AG08395 (cell line): ENCODE measurements at regions not wholly inside any gene's neighbourhood (a gene's known extent, or its start where the extent isn't known, plus 50 kb on each side); places are given as distances from the start of the nearest gene placed in this dataset.

ENCODE experiments used
- DNase-seq: peaks from one replicate; pipeline ENCODE4 v3.0.0; 2012; ENCODE audit warnings: mixed read lengths, low spot score

DNA sequence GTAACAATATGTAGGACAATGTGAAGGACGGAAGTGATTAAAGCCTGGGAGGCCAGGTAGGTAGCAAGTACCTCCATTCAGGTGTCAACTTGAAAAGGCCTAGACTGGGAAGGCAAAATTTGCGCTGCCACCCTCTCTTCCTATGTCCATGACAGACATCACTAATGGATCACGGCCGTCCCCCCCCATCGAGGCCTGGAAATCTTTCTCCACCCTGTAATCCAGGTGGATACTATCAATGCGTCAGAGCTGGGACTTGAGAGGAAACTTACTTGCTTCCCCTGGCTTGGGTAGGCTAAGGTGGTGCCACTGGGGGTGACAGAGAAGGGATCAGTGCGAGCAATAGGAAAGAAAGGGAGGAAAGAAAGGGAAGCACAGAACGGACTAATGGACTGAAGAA is 156.1 kb downstream of the SALL1 start:
- DNase-seq = no peak

DNA sequence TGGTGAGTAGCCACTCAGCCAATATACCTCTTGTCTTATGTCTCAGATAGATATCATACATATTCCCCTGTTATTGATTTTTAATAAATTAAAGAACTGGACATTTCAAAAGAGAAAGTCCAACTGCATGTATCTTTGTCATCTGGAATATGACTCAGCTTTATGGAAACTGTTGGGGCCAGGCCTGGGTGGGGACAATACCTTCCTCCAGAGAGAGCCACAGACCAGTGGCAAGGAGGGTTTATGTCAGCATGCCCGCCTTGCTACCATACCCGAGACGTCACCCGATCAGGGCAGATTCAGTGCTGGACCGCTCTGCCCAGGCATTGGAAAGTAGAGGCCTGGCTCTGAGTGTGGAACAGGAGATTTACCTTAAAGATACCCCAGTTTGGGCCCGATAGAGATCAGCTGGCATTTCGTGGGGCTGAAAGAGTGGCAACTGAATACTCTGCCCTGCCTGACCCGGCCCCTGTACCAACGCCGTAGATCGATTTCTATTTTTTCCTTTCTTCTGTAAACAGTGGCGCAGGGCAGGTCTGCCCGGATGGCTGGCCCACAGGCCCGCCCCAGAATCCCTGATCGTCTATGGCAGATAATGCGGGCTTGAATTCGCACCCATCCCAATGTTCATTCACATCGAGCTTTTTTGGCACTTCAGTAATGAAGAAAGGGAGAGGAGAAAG is 158.6 kb downstream of the SALL1 start:
- DNase-seq = peak; percentile 19

DNA sequence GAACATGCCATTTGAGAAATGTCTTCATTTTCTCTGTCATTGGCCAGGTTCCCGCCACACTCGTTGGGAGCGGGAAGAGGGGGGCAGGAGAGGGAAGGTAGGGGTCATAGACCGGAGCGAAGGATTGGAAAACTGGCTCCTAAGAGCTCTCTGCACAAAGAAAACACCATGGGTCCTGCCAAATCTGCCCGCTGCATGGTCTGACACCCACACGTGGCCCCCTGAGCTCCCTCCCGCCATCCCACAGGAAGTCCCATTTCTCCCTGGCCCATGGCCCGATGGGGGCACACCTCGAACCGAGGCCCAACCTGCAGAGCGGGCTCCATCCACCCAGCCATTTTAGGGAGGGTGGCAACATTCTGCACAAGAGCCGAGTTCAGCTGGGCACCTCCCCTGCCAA is 159.6 kb downstream of the SALL1 start:
- no peak for DNase-seq

DNA sequence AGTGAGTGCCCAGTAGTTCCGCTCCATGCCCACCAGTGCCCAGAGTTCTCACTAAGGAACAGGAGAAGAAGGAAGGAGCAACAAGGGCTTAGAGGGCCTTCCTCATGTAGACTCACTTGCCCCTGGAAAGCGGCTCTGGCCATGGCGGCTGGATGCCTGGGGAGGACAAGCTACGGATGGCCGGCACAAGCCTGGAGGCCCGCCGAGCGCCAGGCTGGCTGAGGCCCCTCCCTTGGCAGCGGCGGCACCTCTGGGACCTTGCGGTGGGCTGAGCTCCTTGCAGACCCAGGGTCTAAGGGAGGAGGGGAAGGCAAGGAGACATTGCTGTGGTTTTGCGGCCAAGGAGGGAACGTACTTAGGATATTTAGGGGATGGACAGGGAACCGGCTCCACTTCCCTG is 160.1 kb downstream of the SALL1 start:
- no peak for DNase-seq

DNA sequence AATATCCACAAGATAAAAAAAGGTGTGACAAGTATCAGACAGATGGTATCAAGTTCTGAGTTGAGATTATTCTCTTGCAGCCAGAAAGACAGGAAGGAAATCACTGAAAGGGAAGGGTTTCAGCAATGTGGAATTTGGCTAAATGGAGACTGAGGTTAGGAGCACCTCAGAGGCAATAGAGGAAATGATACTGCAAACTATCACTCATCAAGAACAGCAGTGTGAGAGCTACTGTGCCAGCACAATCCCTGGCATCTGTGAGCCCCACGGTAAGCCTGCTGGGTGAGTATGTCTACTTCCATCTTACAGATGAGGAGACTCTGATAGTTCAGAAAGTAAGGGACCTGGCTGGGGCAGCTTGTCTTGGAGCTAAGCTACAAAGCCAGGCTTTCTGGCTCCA is 162.0 kb downstream of the SALL1 start:
- no peak for DNase-seq

DNA sequence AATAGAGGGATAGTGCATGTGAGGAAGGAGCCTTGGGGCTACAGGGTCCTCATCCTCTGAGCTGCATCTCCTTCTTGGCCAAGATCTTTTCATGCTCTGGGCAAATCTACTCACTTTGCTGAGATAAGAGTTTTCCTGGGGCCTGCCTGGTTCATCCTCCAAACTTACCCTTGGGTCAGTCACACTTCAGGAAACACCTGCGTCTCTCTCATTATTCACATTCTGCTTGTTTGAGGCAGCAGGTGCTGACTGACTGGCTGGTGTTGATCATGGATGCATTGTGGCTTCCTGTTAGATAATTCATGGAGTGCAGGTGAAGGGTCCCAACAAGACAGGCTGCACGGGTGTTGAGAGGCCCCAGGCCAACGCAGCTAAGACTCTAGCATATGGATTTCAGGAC is 162.6 kb downstream of the SALL1 start:
- no peak for DNase-seq

DNA sequence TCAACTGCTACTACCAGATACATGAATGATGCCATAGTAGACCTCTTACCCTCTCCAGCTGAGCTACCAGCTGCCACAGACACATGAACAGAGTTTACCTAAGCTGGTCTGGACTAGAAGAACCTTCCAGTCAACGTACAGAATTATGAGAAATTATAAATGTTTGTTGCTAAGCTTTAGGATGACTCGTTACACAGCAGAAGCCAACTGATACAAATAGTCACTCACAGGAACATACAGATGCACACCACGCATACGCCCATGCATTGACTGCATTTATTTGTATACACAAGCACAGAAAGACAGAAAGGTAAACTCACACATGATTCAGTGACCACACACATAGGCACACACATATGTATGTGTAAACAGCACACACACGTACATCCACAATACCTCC is 164.6 kb downstream of the SALL1 start:
- DNase-seq = no peak

DNA sequence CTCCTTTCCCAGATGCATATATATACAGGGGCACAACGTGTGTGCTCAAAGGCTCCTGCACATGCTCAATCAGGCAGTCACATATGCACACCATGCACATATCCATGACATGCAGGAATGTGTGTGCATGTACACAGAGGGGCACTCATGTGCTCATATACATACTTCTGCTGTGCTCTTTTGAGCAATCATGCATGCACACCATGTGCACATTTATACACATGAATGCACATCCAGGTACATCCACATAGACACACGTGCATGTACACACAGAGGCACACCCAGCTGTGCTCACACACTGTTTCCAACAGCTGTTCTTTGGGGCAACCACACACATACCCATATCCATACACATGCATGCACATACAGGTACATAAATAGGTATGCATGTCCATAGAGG is 165.3 kb downstream of the SALL1 start:
- DNase-seq = no peak

DNA sequence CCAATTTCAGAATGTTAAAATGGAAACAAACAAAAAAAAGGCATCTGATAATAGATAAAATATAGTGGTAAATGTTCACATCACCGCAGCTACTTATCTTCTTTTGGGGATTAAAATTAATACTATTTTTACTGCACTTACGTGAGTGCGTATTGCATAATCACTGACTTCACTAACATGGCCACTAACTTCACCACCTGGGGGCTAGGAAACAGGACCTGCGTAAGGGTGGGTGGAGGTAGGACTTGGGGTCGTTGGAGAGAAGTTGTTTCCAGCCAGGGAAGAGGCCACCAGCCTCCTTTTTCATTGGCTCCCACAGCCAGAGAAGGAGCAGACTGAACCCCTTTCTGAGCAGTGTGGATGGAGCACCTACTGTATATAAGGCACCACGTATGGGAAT is 166.4 kb downstream of the SALL1 start:
- DNase-seq = no peak

DNA sequence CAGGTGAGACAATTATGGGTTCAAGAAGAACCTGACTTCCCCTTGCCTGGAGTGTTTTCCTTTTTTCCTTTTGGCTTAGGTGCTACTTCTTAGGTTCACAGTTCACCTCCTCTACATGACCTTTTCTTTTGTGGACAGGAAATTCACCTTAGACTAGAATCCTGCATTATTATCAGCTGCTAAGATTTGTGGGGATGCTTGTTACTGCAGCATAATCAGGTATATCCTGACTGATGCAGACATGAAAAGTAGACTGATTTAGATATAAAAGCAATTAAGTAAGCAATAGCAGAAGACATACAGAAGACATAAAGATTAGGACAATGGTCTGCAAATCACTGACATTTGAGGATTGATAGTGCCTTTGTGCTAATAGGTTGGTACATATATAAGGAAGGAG is 168.3 kb downstream of the SALL1 start:
- no peak for DNase-seq

DNA sequence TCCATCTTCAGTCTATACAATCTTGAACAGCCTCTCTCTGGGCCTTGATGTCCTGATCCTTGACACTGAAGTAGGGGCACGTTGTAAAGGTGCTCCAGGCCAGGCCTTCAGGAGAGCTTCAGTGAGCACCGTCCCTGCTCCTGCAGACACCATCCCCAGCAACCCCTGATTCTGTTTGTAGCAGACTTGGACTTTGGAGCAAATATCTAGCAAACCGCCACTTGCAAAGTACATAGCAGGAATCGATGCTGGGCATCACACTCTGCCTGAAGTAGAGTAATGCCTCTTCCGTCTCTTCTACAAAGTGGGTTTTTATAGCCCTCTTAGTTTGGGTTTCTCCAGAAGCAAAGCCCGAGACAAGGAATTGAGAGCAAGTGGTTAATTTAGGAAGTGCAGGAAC is 169.1 kb downstream of the SALL1 start:
- no peak for DNase-seq

DNA sequence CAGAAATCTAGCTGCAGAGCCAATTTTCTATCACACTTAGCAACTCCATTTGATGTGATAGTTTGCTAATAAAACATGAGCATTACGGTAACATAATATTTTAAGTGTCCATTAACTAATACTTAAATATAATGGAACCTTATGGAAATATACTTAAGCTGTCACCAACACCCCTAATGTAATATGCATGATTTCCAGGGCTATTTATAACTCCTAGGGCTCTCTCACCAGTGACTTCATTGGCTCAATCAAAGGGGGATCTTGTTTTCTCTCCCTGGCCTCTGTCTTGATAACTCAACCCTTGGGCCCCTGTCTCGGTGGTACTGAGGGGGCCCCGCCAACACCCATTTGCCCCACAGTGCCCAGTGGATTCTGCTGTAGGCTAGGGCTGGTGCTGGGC is 170.4 kb downstream of the SALL1 start:
- DNase-seq = no peak

DNA sequence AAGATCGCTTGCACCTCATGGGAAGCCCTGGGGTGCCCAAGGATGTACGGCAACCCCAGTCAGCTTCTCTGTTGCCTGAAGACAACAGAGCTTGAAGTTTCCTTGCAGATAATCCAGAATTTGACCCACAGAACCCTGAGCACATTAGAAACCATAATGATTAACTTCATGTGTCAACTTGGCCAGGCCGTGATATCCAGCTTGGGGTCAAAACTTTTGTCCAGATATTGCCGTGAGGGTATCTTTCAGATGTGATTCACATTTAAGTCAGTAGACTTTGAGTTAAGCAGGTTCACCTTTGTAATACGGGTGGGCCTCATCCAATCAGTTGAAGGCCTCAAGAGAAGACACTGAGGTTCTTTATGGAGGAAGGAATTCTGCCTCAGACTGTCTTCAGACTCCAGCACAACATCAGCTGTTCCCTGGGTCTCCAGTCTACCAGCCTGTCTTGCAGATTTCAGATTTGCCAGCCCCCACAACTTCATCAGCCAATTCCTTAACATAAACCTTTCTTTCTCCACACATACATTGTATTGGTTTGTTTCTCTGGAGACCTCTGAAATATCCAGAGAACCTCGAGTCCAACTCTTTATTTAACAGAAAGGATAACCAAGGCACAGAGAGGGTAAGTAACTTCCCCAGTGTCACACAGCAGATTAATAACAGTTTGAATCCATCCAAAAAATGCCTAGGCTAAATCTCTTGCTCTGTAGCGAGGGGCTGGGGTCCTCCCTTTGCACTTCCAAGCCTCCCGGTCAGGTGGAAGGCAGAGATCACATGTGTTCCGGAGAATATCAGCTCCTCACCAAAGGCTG is 171.1 kb downstream of the SALL1 start:
- DNase-seq = no peak

DNA sequence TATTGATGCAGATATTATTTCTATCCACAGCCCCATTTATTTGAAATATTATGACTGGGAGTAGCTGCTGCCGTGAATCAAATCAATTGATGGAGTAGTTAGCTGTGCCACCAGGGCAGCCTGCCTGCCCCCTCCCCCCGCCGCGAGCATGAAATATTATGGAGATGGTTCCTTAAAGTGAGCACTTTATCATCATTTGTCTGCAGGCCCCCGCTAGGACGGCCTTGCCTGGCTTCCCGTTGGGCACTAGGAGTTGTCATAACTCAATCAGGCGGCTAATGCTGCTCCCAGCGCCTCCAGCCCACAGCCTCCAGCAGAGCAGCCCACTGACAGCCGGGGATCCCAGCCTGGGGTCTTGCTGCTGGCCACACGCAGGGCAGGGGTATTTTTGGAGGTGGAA is 173.9 kb downstream of the SALL1 start:
- no peak for DNase-seq

DNA sequence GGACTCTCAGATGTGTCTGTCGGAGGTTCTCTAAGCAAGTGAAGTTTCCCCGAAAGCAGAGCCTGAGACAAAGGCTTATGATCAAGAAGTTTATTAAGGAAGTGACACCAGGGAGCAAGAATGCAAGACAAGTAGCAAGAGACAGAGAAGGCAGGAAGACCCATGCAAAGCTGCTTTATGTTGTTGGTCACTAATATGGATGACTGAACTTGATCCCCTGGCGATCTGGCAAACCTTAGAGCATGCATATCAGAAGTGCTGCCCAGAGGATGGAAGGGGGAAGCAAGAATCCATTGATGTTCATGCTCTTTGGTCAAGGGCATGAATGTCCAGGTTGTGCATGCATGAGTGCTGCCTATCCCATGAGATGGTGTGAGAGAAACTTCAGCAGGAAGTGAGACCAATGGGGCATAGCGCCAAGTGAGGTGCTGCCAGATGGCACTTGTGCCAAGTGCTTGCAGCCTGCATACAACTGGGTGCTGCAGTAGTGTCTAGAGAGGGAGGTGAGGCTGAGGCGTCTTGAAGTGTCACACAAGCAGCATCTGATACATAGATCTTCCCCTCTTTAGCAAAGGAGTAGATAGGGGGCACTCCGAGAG is 176.5 kb downstream of the SALL1 start:
- DNase-seq = no peak

DNA sequence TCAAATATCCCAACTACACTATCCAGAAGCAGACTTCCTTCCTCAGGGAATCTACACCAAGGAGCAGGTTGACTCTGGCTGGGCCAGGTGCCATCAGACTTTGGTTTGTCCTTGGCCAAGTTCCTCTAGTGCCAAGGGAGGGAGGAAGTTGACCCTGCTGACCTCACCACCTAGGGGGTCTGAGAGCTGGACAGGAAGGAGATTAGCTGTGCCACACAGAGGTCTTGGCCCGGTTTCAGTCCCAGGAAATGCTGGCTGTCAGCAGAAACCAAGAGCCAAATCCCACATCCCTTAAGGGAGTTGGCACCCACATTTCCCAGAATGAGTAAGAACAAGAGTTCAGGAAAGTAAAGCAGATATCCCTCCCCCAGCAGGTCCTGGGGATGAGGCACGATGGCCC is 178.2 kb downstream of the SALL1 start:
- DNase-seq = no peak

DNA sequence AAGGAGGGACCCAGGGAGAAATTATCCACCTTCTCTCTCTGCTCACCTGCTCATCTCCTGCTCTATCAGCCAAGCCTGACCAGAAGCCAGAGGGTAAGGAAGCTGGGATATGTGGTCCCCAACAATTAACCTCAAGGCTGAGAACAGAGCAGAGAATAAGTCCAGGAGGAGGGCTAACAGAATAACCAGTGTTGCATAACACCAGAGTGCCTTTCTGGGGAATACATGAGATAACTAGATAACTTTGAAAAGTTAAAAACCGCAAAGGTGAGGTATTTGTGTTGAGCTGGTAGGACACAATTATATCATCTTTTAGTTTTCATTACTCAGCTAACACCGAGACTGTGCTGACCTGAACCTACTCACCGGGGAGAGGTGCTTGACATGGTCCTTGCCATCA is 180.8 kb downstream of the SALL1 start:
- DNase-seq = no peak

DNA sequence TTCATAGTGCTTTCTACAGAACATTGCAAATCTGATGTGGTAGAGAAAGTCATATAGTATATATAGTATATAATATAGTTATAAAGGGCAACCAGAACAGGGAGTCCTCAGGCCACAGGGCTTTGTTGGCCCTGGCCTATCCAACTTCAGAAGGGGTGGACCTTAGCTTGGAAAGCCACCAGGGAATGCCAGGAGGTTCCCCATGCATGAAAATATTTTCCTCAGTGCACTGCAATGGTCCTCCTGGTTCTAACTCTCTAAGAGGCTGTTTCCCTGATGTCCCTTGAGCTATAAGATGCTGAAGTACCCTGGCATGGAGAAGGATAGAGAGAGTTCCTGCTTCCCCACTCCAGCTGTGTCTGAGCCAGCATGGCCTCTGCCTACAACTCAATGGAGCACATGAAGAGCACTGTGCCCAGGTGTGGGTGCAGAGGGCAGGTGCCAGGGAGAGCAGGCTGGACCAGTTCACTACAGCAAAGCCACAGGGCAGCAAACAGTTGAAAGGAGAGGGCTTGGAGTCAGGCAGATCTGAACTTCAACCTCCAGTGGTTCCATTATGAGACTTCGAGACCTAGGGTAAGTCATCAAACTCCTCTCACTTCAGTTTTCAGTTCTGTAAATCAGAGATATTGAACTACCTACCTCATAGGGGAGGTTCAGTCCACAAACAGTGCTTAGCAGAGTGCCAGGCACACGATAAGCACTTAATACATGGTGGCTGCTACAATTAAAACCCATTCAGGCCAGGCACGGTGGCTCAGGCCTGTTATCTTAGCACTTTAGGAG is 183.1 kb downstream of the SALL1 start:
- DNase-seq = no peak

DNA sequence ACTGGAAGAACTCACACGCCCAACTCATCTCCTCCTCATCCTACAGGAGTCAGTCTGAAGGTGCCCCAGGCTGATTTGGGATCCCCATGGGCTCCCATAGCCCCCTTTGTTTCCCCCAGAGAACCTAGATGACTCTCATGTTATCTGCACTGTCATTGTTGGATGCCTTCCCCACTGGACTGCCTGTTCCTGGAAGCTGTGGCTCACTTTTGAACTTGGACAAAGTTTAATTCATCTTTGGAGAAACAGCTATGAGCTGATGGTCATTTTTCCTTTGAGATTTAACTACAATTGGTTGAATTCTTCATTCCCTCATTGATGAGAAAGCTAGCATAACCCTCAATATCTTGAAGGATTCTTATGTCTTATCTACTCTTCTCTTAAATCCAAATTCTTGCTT is 186.6 kb downstream of the SALL1 start:
- DNase-seq = no peak

DNA sequence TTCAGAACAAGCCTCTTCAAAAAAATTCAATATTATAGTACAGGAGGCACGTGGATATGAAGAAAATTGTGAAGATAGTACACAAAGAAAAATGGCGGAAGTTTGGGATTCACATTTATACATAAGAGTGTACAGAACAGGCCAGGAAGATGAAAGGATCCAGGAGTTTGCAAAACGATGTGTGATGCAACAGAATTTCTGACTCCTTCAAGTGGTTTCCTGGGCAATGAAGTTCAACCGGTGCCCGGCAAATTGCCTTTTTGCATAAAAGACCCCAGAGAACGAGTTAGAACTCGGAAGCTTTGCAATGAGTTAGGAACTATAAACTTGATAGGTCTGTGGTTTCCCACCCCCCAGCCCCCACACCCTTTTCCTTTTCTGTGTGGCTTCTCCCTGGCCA is 189.1 kb downstream of the SALL1 start:
- DNase-seq = no peak

DNA sequence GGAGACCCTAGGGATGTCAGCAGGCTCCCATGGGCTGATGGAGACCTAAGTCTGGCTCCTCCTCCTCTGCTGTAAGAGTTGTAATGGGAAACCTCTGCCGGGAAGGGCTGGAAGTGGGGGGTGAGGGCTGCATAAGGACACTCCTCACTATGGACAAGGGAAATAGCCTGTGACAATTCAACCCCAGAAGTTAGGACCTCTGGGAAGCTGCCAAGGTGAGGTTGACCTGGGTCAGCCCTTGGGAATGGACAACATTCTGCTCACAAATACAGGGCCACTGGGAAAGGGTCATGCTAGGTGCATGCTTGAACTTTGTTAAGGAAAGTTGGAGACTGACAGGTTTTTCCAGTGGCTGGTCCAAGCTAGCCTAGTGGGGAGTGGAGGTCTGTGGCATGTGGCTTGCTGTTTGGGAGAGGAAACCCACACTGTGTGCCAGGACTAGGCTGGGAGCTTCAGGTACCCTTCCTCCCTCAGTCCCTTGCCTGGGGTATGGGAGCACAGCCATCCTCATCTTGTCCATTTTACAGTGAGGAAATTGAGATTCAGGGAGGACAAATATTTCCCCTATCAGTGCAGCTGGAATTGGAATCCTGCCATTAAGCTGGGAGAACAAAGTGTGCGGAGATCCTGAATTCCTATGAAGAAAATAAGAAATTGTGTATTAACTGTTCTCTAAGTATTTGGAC is 190.4 kb downstream of the SALL1 start:
- no peak for DNase-seq

DNA sequence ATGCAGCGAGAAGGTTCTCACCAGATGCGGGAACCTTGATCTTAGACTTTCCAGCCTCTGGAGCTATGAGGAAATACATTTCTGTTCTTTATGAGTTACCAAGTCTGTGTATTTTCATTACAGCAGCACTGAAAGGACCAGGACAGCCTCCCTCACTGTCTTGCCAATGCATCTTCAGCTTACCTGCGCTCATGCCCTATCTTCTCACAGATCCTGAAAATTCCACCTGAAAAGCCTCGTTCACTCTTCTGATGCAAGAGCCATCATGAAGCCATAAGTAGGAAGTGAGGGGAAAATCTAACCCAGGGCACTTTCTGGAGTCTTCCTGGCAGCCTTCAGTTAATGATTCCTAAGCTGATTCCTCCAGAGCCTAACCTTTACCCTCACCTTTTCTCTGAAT is 194.0 kb downstream of the SALL1 start:
- DNase-seq = no peak
